Peyer's patch (tissue), 4 donors: ENCODE measurements at regions not wholly inside any gene's neighbourhood (a gene's known extent, or its start where the extent isn't known, plus 50 kb on each side); places are given as distances from the start of the nearest gene placed in this dataset.
"Not testable (repeated sequence)": the region's sequence is repeated elsewhere in the genome, so short reads cannot be mapped to it uniquely, and the experiment has no call there.

ENCODE experiments used
- DNase-seq, 3 donors: peaks; one replicate each; pipeline ENCODE4 v3.0.0-alpha.2; 2017 to 2019
- H3K27ac ChIP-seq, 4 donors: fragments of 200-600 bp; sonication (generic); one replicate each; pipeline ENCODE4 v1.5.1; 2016 to 2019
- H3K27me3 ChIP-seq, 2 donors: fragments of 200-600 bp; sonication (generic); one replicate each; pipeline ENCODE4 v1.5.1; 2019
- H3K36me3 ChIP-seq, 3 donors: fragments of 200-600 bp; sonication (generic); one replicate each; pipeline ENCODE4 v1.5.1; 2016 to 2019
- H3K4me1 ChIP-seq, 4 donors: fragments of 200-600 bp; sonication (generic); one replicate each; pipeline ENCODE4 v1.5.1; 2016 to 2019
- H3K4me3 ChIP-seq, 4 donors: fragments of 200-600 bp; sonication (generic); 1 replicate in 3 of 4; 2 replicates in 1 of 4; pipeline ENCODE4 v1.5.1; 2016 to 2019; ENCODE audit warnings: mild to moderate bottlenecking in 1 of 4
- H3K9me3 ChIP-seq, 4 donors: fragments of 200-600 bp; sonication (generic); one replicate each; pipeline ENCODE4 v1.5.1; 2016 to 2019; ENCODE audit warnings: mild to moderate bottlenecking in 1 of 4
- POLR2A ChIP-seq, 2 donors: fragments of 450-650 bp; IDR thresholded peaks; one replicate each; pipeline ENCODE4 v1.5.1; 2017; ENCODE audit warnings: antibody characterized with exemption in 2 of 2, mild to moderate bottlenecking in 2 of 2, moderate library complexity in 2 of 2
- TF ChIP-seq, protein P1 (sequence below), 6 experiments: fragments of 450-650 bp in 4 of 6; fragments of 200-600 bp in 2 of 6; sonication (generic) in 1 of 6; IDR thresholded peaks; one replicate each; pipeline ENCODE4 v1.5.1; 2017 to 2019; ENCODE audit warnings: antibody characterized with exemption in 6 of 6, mild to moderate bottlenecking in 3 of 6, moderate library complexity in 1 of 6

DNA sequence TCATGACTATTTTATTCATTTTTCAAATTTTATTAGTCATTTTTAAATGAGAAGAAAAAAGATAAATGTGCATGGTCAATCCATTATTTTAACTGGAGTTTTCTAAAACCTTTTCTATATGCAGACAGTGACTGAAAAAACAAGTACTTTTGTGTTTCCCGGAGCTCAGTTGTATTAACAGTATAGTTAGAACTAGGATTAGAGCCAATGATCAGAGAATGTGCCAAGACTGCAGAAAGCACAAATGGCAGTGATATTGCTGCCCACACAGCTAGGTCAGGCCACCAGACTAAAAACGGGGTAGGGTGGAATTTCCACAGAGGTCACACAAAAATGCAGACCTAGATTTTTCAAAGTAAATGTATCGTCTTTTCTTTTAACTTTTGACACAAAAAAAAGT is 163.1 kb upstream of the GRIK3 start:
- no peaks in the 10 kb centered on the region for H3K4me1 ChIP-seq
- no peak for DNase-seq
- TF ChIP-seq POLR2A (IDR thresholded peaks at IDR 0.05): no peak
- TF ChIP-seq, protein P1, sequence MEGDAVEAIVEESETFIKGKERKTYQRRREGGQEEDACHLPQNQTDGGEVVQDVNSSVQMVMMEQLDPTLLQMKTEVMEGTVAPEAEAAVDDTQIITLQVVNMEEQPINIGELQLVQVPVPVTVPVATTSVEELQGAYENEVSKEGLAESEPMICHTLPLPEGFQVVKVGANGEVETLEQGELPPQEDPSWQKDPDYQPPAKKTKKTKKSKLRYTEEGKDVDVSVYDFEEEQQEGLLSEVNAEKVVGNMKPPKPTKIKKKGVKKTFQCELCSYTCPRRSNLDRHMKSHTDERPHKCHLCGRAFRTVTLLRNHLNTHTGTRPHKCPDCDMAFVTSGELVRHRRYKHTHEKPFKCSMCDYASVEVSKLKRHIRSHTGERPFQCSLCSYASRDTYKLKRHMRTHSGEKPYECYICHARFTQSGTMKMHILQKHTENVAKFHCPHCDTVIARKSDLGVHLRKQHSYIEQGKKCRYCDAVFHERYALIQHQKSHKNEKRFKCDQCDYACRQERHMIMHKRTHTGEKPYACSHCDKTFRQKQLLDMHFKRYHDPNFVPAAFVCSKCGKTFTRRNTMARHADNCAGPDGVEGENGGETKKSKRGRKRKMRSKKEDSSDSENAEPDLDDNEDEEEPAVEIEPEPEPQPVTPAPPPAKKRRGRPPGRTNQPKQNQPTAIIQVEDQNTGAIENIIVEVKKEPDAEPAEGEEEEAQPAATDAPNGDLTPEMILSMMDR (IDR thresholded peaks at IDR 0.05): no peak

DNA sequence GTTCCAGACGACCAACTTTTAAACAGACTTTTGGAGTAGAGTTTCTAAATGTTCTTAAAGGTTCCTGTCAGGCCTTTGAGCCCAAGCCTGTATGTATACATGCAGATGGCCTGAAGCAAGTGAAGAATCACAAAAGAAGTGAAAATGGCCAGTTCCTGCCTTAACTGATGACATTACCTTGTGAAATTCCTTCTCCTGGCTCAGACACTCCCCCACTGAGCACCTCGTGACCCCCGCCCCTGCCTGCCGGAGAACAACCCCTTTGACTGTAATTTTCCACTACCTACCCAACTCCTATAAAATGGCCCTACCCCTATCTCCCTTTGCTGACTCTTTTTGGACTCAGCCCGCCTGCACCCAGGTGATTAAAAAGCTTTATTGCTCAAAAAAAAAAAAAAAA is 180.0 kb upstream of the GRIK3 start:
- H3K27me3 ChIP-seq, H3K36me3 ChIP-seq, H3K27ac ChIP-seq, H3K4me1 ChIP-seq, H3K4me3 ChIP-seq, H3K9me3 ChIP-seq, DNase-seq: not testable (repeated sequence)

More for the DNA sequence above, 163.1 kb upstream of the GRIK3 start:
- Histone ChIP-seq H3K4me3 (no peak overlapping the region), H3K27ac (no peak overlapping the region), H3K9me3 (peaks cover 0 to 4% (median 0%) of the 10 kb centered on the region in 4 donors), H3K27me3 (no peaks in the 10 kb centered on the region), H3K36me3 (no peaks in the 10 kb centered on the region)

GRCh38 chr1:37233606-37234005 is 199.3 kb upstream of the GRIK3 start:
- Histone ChIP-seq H3K9me3 (no peaks in the 10 kb centered on the region), H3K27me3 (no peaks in the 10 kb centered on the region), H3K27ac (no peak overlapping the region), H3K4me3 (no peak overlapping the region), H3K36me3 (no peaks in the 10 kb centered on the region), H3K4me1 (no peaks in the 10 kb centered on the region)
- no peak for DNase-seq
- TF ChIP-seq, protein P1 (IDR thresholded peaks at IDR 0.05): no peak
- TF ChIP-seq POLR2A (IDR thresholded peaks at IDR 0.05): no peak

GRCh38 chr1:37234941-37235418 is 200.7 kb upstream of the GRIK3 start:
- no peak for DNase-seq
- H3K36me3 ChIP-seq: no peaks in the 10 kb centered on the region
- H3K27ac ChIP-seq: no peak overlapping the region

DNA sequence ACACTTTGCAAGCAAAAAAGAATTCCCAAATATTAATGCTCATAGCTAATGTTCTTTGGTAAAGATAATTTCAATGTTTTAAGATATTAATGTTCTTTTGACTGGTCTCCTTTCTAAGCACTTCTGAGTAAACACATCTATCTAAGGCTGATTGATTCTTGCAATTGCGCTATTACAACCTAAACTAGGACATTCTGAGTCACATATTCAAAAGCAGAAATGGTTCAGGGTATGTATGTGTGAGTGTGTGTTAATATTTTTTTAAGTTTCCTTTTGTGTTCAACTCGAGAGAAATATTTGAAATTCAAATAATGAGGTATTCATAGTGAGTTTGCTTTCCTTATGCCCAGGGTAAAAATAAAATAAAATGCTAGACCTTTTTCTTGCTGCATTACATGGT is 203.6 kb upstream of the GRIK3 start:
- H3K27me3 ChIP-seq: no peaks in the 10 kb centered on the region
- TF ChIP-seq POLR2A (IDR thresholded peaks at IDR 0.05): no peak
- TF ChIP-seq, protein P1 (IDR thresholded peaks at IDR 0.05): no peak
- H3K27ac ChIP-seq: no peak overlapping the region
- H3K36me3 ChIP-seq: no peaks in the 10 kb centered on the region
- DNase-seq: no peak
- H3K9me3 ChIP-seq: no peaks in the 10 kb centered on the region
- no peak overlapping the region for H3K4me3 ChIP-seq
- no peaks in the 10 kb centered on the region for H3K4me1 ChIP-seq

More at GRCh38 chr1:37234941-37235418, 200.7 kb upstream of the GRIK3 start:
- Histone ChIP-seq H3K27me3 (no peaks in the 10 kb centered on the region), H3K9me3 (no peaks in the 10 kb centered on the region), H3K4me3 (no peak overlapping the region), H3K4me1 (no peaks in the 10 kb centered on the region)
- TF ChIP-seq, protein P1 (IDR thresholded peaks at IDR 0.05): no peak
- TF ChIP-seq POLR2A (IDR thresholded peaks at IDR 0.05): no peak

DNA sequence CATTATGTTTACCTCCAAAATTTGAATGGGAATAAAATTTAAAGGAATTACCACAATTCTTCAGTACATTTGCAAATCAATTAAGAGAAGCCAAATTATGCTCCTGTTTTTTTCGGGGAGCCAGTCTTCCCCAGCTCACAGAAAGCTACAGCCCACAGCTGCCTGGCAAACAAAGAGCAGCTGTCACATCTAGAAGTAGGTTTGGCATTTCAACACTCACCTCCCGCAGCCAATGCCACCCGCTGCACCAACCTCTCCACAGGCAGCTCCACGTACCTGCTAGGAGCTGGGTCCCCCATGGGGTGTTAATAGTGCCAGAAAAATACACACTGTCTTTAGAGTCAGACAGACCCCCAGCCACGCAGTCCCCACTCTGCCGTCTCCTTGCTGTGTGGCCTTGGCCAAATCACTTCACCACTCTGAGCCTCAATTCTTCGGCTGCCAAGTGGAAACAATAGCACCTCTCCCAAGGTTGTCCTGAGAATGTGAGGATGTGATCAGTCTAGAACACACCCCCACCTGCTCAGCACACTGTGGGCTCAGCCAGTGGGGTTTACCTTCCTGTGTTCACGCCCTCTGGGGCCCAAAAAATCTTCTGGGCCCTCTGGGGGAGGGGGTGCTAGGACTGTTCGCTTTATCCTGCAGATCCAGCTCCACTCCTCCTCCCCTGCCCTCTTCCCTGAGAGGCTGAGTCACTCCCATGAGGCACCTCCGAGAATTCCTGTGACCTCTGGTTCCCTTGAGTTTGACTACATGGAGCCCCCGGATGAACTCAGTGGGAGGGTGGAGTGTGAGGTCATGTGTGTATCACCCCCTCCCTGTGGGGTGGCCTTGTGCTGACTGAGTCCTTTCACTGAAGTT is 204.3 kb upstream of the GRIK3 start:
- no peaks in the 10 kb centered on the region for H3K4me1 ChIP-seq
- no peak overlapping the region for H3K27ac ChIP-seq
- H3K36me3 ChIP-seq: no peaks in the 10 kb centered on the region
- no peak overlapping the region for H3K4me3 ChIP-seq
- DNase-seq: no peak
- no peak for TF ChIP-seq POLR2A (IDR thresholded peaks at IDR 0.05)
- TF ChIP-seq, protein P1 (IDR thresholded peaks at IDR 0.05): no peak
- H3K27me3 ChIP-seq: no peaks in the 10 kb centered on the region
- no peaks in the 10 kb centered on the region for H3K9me3 ChIP-seq
